Breast epithelium (tissue), 4 donors: ENCODE measurements at regions not wholly inside any gene's neighbourhood (a gene's known extent, or its start where the extent isn't known, plus 50 kb on each side); places are given as distances from the start of the nearest gene placed in this dataset.

Experiments
- DNase-seq, 2 donors: peaks; one replicate each; pipeline ENCODE4 v3.0.0-alpha.2; 2019; ENCODE audit warnings: low spot score in 2 of 2
- H3K27ac ChIP-seq, 2 donors: fragments of 200-600 bp; sonication (generic) in 1 of 2; one replicate each; pipeline ENCODE4 v1.5.1; 2016 to 2019; ENCODE audit warnings: mild to moderate bottlenecking in 1 of 2
- H3K27me3 ChIP-seq, 2 donors: fragments of 200-600 bp; sonication (generic) in 1 of 2; one replicate each; pipeline versions ENCODE4 v1.5.1 to v1.6.0; 2017 to 2019; ENCODE audit warnings: control low read depth in 1 of 2, mild to moderate bottlenecking in 1 of 2
- H3K36me3 ChIP-seq: fragments of 200-600 bp; one replicate; pipeline ENCODE4 v1.5.1; 2019
- H3K4me1 ChIP-seq, 2 donors: fragments of 200-600 bp; sonication (generic); one replicate each; pipeline ENCODE4 v1.5.1; 2016 to 2019; ENCODE audit warnings: control low read depth in 1 of 2
- H3K4me3 ChIP-seq, 3 donors: fragments of 200-600 bp; sonication (generic); 1 replicate in 2 of 3; 2 replicates in 1 of 3; pipeline ENCODE4 v1.5.1; 2016 to 2019; ENCODE audit warnings: mild to moderate bottlenecking in 3 of 3, moderate library complexity in 2 of 3
- H3K9me3 ChIP-seq, 2 donors: fragments of 200-600 bp; sonication (generic) in 1 of 2; one replicate each; pipeline ENCODE4 v1.5.1; 2016 to 2019; ENCODE audit warnings: control low read depth in 1 of 2
- POLR2A ChIP-seq: fragments of 450-650 bp; IDR thresholded peaks from one replicate; pipeline ENCODE4 v1.6.1; 2016; ENCODE audit warnings: antibody characterized with exemption, mild to moderate bottlenecking, moderate library complexity
- POLR2AphosphoS5 ChIP-seq, 3 donors: sonication (generic); formaldehyde crosslinking; IDR thresholded peaks; one replicate each; pipeline ENCODE4 v1.6.1; 2017; ENCODE audit warnings: antibody characterized with exemption in 3 of 3
- intact Hi-C: fragments of 100-400 bp; cut with DNase I; formaldehyde crosslinking; loops from one replicate; pipeline ENCODE4 v1.15.1; 2023; ENCODE audit warnings: low total_unique reads
- TF ChIP-seq, protein P1 (sequence below), 3 donors: fragments of 450-650 bp; IDR thresholded peaks; one replicate each; pipeline ENCODE4 v1.5.1; 2016 to 2017; ENCODE audit warnings: antibody characterized with exemption in 3 of 3, mild to moderate bottlenecking in 3 of 3, moderate library complexity in 3 of 3

DNA sequence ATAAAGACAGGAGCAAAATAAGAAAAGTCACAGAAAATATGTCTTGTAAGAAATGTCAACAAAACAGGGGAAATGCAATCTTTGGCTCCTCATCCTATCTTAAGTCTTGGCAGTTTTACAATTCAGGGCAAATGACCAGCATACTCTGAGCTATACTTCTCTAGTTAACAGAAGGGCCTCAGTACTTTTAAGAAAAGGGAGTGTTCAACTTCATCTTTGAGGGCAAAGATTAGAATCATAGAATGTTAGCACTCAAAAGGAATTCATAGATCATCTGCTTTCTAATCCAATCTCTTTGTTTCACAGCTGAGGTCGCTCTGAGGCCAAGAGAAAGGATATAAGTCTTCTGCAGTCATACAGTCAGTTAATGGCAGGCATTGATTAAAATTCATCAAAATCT lies 174.0 kb upstream of the NT5C1B start:
- no peak overlapping the region for H3K27ac ChIP-seq
- no peaks in the 10 kb centered on the region for H3K4me1 ChIP-seq
- no peaks in the 10 kb centered on the region for H3K27me3 ChIP-seq
- intact Hi-C loops, result no loop called here
- no peak for TF ChIP-seq POLR2AphosphoS5 (IDR thresholded peaks at IDR 0.05)
- TF ChIP-seq POLR2A, result no peak
- TF ChIP-seq, protein P1, sequence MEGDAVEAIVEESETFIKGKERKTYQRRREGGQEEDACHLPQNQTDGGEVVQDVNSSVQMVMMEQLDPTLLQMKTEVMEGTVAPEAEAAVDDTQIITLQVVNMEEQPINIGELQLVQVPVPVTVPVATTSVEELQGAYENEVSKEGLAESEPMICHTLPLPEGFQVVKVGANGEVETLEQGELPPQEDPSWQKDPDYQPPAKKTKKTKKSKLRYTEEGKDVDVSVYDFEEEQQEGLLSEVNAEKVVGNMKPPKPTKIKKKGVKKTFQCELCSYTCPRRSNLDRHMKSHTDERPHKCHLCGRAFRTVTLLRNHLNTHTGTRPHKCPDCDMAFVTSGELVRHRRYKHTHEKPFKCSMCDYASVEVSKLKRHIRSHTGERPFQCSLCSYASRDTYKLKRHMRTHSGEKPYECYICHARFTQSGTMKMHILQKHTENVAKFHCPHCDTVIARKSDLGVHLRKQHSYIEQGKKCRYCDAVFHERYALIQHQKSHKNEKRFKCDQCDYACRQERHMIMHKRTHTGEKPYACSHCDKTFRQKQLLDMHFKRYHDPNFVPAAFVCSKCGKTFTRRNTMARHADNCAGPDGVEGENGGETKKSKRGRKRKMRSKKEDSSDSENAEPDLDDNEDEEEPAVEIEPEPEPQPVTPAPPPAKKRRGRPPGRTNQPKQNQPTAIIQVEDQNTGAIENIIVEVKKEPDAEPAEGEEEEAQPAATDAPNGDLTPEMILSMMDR (IDR thresholded peaks at IDR 0.05), result no peak
- H3K4me3 ChIP-seq, result no peak overlapping the region
- DNase-seq, result no peak
- H3K36me3 ChIP-seq, result no peaks in the 10 kb centered on the region
- H3K9me3 ChIP-seq, result peaks cover 0 to 2% of the 10 kb centered on the region in 2 donors

- intact Hi-C loops, result no loop called here
- H3K9me3 ChIP-seq, result no peaks in the 10 kb centered on the region
- no peaks in the 10 kb centered on the region for H3K4me1 ChIP-seq
- H3K27me3 ChIP-seq, result no peaks in the 10 kb centered on the region
- DNase-seq, result no peak
- H3K36me3 ChIP-seq, result no peaks in the 10 kb centered on the region
- no peak overlapping the region for H3K27ac ChIP-seq
- no peak overlapping the region for H3K4me3 ChIP-seq
- TF ChIP-seq POLR2AphosphoS5 (IDR thresholded peaks at IDR 0.05) (no peak), POLR2A (no peak)
- TF ChIP-seq, protein P1 (IDR thresholded peaks at IDR 0.05), result no peak
Observed at GRCh38 chr2:18762667-18763066, 173.3 kb upstream of the NT5C1B start.

DNA sequence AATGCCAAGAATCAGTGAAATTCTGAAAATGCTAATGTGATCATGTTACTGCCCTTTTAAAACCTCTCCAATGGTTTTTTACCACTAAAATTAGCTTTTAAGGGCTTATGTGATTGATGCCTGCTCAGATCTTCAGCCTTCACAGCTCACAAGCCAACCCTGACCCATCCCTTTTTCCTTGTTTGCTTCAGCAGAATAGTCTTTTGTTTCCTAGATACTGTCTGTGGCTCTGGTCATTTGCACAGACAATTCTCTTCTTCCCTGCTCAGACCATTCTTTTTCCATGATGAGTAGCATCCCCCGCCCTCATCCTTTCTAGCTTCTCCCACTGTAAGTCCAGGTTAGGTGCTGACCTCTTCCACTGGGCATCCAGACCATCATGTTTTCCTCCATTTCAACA lies 164.9 kb upstream of the NT5C1B start:
- intact Hi-C loops, result no loop called here
- H3K4me3 ChIP-seq, result no peak overlapping the region
- H3K27ac ChIP-seq, result no peak overlapping the region
- H3K4me1 ChIP-seq, result no peaks in the 10 kb centered on the region
- DNase-seq, result no peak
- H3K36me3 ChIP-seq, result no peaks in the 10 kb centered on the region
- no peaks in the 10 kb centered on the region for H3K27me3 ChIP-seq
- no peaks in the 10 kb centered on the region for H3K9me3 ChIP-seq
- TF ChIP-seq, protein P1 (IDR thresholded peaks at IDR 0.05), result no peak
- TF ChIP-seq POLR2A (no peak), POLR2AphosphoS5 (IDR thresholded peaks at IDR 0.05) (no peak)

DNA sequence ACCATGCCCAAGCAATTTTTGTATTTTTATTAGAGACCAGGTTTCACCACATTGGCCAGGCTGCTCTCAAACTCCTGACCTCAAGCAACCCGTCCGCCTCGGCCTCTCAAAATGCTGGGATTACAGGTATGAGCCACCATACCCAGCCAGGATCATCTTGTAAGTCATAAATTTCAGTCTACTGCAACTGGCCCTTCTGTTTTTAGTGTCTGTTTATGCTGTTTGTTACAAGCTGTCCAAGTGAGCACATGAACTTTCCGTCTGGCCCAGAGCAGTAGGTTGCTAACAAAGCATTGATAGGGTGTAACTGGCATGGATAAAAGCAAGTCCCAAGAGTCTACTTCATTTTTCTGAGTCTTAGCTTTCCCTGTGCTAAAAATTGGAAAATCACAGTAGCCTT lies 164.4 kb upstream of the NT5C1B start:
- DNase-seq, result no peak
- Histone ChIP-seq H3K36me3 (no peaks in the 10 kb centered on the region), H3K27me3 (no peaks in the 10 kb centered on the region), H3K27ac (no peak overlapping the region), H3K4me1 (no peaks in the 10 kb centered on the region), H3K9me3 (no peaks in the 10 kb centered on the region), H3K4me3 (no peak overlapping the region)
- no peak for TF ChIP-seq POLR2A
- TF ChIP-seq POLR2AphosphoS5 (IDR thresholded peaks at IDR 0.05), result no peak
- TF ChIP-seq, protein P1 (IDR thresholded peaks at IDR 0.05), result no peak
- intact Hi-C loops, result no loop called here

- H3K4me1 ChIP-seq, result no peaks in the 10 kb centered on the region
- peak overlapping the region in 1 of 2 donors; percentile 44 for H3K27ac ChIP-seq
- no peak for DNase-seq
- intact Hi-C loops, result no loop called here
- H3K36me3 ChIP-seq, result no peaks in the 10 kb centered on the region
- no peaks in the 10 kb centered on the region for H3K9me3 ChIP-seq
- H3K27me3 ChIP-seq, result no peaks in the 10 kb centered on the region
- no peak for TF ChIP-seq POLR2A
- no peak for TF ChIP-seq POLR2AphosphoS5 (IDR thresholded peaks at IDR 0.05)
- TF ChIP-seq, protein P1 (IDR thresholded peaks at IDR 0.05), result no peak
- no peak overlapping the region for H3K4me3 ChIP-seq
Observed at GRCh38 chr2:18752667-18753422, 163.5 kb upstream of the NT5C1B start.
